Glomerular endothelial cell (primary cell): ENCODE measurements at regions not wholly inside any gene's neighbourhood (a gene's known extent, or its start where the extent isn't known, plus 50 kb on each side); places are given as distances from the start of the nearest gene placed in this dataset.

ENCODE experiments used
- DNase-seq: peaks from one replicate; pipeline ENCODE4 v3.0.0-alpha.2; 2011; ENCODE audit warnings: low read depth, low spot score; ENCODE audit errors: extremely low read depth

DNA sequence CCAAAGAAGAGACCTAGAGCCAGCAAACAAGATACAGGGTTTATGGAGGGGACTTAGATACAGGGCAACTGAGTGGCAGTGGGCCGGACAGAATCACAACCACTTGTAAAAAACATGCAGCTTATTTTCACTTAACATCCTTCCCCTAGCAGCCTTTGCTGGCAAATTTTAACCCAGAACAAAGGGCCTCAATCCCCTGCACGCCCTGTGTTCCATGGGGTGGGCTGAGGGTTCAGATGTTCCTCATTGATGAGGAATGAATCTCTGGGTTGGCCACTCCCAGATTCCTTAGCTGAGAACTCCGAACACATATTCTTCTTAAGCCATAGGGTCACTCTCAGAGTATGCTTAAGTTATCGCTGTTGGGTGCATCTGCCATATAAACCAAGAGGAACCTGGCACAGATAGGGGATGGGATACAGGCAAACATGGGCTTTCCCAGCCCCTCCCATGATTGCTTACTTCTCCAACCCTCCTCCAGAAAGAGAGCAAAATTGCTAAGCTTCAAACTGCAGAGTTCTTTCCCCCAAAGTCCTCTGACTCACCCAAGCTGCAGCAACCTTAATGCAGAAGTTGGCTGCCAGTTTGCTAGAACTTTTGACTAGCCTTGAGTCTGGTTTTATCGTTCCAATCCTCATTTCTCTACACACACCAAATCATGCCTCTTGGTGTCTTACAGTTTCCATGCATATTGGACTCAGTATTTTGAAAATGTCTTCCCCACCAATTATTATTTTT is 146.9 kb downstream of the CD47 start:
- no peak for DNase-seq

DNA sequence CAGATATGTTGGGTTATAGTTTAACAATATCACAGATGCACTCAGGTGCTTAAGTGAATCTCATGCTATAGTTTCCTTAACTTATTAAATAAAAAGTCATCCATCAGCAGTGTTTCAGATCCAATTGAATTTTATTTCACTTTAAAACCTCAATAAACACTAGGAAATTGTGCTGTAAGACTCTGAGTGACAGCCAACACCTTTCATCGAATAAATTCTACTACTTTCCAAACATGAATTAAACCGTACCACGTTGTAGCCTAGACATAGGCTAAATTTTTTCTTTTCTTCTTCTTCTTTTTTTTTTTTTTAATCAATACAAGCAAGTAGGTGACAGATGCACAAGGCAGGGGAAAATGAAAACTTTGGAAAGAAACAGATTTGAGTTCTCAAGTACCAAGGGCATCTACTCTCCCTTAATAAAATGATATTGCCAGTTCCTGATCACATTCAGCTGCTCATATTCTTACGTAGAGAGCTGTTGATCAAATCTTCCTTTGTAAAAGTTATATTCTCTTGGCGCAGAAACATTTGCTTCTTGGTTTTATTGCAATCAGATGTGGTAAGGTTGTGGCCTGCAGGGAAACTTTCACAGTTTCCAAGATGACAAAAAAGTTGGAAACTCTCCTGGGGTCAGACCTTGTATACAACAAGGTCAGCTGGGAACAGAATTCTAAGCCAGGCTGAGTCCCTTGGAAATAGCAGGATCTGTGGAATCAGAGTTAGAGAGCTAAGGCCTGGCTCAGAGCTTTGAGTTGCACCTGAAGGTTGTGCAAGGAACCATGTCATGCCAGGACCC is 147.7 kb downstream of the CD47 start:
- no peak for DNase-seq

DNA sequence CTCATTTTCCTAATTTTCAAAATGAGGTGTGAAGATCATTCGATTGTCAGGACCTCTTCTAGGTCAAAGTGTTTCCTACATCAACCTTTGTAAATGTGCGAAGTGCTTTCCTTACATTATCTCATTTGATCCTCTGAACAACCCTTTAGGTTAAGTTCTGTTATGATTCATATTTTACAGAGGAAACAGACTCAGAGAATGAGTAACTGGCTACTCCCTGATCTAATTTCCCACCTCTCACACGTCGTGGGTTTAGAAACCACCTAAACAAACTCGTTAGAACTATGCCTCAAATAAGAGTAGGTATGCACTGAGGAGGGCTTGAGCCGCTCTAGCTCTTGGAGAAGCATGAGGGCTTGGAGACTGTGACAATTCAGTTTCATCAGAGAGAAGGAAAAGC is 148.6 kb downstream of the CD47 start:
- no peak for DNase-seq

DNA sequence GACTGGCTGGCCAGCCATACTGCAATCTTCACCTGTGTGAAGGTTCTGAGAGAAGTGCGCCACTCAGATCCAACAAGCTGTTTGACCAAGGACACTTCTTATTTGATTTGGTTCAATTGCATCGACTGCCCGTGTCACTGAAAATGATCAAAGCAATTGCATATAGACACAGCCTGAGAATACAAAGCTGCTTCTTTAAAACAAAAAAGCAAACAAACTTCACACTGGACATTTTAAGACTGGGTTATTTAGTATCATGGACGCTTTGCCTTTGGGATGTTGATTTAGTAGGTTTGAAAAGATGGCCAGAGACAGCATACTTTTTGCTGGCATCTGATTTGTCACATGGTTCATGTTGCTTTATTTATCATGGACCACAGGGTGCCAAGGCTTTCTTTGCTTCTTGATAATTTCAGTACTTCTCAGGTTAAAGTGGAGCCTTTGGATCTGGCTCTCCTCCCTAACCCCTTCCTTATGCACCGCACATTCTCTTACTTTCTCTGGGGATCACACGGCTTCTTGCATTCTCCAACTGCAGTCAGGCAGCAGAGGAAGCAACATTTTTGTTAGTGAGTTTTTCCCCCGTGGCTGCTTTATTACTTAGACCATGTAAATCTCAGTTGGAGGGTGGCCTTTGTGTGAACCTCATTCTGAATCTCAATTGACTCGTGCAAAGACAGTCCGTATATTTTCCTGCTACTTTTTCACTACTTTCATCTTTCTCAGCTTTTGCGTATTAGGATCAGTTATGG is 151.0 kb downstream of the CD47 start:
- no peak for DNase-seq

DNA sequence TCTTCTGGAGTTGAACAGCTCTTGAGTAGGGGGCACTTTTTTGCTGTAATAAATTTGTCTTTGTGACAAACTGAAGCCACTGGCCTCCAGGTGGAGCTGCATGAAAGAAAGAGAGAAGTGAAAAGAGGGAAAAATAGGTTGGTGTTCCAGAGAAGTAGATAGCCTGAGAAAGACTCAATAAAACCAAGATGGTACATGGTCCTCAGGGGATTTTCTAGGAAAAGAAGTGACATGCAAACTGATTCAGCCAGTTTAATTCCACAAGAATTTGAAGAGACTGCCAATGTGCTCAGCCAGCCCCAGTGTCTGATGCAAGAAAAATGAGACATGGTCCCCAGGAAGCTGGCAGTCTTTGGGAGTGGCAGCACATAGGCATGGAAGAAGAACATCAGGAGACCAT is 152.7 kb downstream of the CD47 start:
- DNase-seq = no peak

DNA sequence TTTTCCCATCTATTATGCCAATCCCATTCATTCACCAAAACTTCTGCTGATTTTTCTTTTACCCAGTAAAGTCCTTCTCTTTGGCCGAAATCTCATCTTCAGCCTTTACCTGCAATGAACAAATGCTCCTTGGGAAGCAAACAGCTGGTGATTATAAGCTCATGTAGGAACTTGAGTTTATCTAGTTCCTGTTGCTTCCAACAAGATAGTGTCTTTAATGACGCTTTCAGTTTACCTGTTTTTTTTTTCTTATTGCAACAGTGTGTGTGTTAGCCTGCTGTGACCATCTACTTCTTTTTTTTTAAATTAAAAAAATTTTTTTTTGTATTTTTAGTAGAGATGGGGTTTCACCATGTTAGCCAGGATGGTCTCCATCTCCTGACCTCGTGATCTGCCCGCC is 156.0 kb downstream of the CD47 start:
- no peak for DNase-seq

DNA sequence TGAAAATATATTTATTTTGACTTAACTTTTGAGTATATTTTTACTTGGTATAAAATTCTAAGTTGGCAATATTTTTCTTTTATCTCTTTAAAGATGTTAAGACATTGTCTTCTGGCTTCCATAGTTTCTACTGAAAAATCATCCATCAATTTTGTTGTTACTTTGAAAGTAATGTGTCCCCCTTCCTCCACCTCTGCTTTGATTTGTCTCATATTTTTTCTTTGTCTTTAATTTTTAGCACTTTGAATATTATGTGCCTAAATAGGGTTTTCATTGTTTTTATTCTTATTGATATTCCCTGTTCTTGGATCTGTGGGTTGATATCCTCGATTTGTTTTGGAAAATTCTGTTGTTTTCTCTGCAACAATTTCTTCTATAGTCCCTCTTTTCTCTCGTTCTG is 157.4 kb downstream of the CD47 start:
- DNase-seq = no peak

DNA sequence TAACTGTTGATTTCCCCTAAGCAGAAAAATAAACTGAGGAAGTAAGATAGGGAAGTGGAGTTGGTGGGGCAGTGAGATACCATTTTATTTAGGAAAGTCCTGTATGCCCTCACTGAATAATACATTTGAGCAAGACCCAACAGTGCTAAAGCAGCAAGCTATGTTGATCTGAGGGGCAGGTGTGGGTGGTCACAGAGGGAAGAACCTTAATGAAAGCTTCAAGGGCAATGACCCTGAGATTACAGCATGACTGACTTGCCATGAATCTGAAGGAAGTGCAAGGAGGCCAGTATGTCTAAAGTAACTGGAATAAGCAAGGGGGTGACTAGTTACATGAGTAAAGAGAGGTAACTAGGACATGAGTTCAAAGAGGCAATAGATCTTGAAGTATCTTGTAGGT is 159.5 kb downstream of the CD47 start:
- DNase-seq = no peak

DNA sequence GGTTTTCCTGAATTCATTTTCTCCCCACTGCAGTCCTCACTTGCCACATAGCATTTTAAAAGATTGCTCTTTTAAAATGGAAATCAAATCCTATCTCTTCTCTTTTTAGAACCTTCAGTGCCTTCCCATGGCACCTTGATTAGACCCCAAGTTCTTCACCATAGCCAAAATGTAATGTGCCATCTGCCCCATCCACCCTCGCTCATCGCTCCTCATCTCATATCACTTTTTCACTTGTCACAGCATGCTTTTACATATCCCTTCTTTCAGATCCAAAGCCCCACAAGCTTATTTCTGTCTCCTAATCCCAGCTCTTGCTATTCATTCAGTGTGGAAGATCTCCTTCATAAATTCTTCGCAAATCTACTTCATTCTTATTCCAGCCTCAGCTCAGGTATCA is 161.7 kb downstream of the CD47 start:
- no peak for DNase-seq

DNA sequence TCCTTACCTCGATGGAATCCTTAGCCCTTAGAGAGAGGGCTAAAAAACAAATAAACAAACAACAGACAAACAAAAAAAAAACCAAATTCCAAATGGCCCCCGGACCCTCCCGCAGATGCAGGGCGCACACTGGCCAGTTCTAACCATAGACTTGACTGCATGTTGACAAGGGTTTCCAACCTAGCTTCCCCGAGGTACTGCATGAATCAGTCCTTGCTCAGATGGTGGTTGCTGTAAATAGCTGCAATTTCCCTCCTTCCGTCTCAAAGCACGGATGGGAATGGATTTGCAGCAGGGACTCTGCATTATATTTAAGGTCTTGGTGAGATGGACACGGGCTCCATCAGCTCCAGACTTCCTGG is 162.8 kb downstream of the CD47 start:
- no peak for DNase-seq

DNA sequence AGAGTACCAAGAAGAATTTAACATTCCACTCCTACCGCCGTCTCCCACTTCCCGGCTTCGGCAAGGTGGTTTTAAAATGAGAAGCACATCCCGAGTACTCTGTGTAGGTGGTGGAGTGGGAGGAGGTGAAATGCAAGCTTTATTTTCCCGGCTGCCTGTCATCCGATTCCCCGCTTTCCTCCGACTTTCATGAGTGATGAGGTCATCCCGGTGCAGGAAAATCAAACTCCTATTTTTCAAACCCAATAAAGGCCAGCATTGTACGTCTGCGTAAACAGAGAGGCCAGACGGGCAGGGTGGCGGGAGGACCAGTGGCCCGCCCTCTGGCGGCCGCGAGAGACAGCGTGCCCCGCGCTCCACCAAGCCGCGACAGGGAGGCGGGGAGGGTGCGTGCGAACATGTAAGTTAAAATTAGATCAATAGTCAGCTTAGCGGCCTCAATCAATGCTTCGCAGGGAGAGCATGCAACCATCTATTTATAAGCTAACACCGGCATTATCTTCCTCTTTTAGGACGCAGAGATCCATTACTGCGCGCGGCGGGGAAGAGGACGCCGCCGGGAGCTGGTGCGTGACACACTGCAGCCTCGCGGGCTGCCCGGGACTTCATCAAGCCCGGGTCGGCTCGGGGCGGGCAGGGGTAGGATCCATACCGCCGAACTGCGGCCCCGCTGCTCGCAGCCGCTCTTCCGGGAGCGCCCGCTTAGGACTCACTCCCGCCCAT is 163.3 kb downstream of the CD47 start:
- DNase-seq = no peak

DNA sequence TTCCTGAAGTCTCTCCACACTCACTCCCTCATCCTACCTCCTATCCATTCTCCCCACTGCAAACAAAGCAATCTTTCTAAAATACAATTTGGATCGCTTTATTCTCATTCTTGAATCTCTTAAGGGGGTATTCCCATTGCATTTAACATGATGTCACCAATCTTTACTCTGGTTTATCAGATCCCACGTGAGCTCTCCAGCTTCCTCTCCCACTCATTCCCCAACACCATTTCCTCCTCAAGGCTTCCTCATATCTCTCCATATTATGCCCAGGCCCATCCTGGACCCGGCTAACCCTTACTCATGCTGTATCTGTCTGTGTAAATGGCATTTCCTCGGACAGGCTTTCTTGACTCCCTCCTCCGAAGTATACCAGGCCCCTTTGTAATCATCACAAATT is 165.0 kb downstream of the CD47 start:
- no peak for DNase-seq

DNA sequence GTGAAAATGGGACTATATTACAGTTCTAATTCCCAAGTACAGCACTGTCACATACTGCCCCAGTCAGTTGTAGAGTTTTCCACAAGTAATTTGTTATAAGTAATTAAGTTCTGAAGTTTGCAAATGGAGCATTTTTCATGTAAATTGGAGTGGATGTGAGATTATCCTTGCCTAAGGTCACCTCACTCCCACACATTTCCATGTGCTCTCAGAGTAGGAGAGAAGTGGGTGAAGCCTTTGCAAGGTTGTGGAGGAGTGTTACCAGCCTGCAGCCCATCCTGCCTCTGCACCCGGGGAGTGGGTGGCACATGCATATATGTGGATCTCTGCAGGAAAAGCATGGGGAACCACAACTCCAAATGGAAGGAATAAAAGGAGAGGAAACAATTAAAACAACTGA is 169.8 kb downstream of the CD47 start:
- no peak for DNase-seq

DNA sequence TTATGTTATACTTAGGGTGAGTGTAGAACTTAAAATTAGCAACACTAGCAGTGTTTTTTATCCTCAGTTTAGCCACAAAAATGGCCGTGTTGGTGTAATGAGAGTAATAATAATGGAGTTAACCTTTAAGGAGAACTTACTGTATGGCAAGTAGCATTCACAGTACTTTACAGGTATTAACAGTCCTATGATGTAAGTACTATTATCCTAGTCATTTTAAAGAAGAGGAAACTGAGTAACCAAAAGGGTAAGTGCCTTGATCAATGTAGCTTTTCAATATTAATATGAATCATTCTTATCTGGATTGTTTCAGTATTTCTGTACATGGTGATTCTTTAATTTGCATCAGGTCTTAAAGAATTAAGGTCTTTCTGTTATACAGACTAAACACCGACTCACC is 170.3 kb downstream of the CD47 start:
- no peak for DNase-seq

DNA sequence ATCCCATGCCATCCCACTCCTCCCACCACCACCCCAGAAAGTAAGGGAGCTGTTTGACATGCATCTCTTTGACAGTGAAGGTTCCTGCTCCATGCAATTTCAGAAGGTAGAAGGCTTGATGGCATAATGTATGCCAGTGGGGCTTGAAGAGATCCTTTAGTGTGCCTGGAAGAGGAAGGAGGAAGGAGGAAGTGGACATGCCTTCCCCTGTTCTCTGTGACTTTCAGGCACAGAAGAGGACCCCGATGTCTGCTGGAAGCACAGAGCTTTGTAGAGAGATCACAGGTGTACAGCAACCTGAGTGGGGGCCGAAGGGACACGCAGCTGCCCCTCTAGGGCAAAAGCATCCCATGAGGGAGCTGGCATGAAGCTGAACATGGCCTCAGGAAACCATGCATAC is 171.6 kb downstream of the CD47 start:
- DNase-seq = no peak

DNA sequence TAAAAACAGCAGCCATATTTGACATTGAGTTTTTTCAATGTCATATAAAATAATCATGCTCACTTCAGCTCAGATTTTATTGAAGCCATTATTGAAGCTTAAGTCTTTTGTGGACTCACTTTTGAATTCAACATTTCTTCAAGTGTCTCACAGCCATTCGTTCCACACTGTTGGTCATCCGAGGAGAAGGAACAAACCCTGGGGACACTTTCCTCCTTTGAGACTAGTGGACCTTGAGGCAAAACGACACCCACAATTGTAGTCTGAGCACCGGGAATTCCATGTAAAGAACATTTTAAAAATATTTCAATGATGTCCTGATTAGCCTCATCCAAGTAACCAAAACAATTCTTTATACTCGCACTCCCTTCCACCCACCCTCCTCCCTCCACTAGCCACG is 174.7 kb downstream of the CD47 start:
- DNase-seq = no peak

DNA sequence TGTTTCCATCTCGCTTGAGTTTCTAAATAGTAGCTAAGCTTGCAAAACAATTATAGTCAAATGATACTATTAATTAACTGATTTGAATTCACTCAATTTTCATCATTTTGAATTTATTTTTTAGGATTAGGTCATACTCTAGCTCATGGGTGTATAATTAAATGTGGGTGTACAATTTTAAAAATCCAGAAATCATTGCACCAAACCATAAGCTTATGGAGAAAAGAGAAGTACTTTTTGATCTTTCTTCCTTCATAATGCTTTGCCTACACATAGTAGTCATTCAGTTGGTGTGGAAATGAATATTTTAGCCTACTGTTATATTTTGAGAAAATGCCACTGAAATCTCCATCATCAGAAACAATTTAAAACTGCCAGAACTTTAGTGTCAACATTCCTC is 175.1 kb downstream of the CD47 start:
- no peak for DNase-seq

DNA sequence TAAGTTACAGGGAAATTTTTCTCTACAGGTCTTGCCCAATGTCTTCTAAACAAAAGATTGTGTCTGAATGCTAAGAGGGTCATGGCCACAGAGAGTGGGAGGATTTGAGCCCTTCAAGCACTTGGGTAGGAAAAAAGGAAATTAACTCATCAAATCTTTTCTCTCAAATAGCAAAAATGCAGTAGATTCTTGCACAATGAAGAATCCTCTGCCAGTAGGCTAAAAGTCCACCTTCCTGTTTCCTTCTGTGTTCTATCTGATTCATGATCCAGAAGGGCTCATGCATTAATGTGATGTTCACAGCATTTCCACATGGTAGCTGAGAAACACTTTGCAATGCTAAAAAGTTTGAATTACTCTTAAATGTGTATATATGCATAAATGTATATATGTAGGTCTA is 177.1 kb downstream of the CD47 start:
- no peak for DNase-seq

DNA sequence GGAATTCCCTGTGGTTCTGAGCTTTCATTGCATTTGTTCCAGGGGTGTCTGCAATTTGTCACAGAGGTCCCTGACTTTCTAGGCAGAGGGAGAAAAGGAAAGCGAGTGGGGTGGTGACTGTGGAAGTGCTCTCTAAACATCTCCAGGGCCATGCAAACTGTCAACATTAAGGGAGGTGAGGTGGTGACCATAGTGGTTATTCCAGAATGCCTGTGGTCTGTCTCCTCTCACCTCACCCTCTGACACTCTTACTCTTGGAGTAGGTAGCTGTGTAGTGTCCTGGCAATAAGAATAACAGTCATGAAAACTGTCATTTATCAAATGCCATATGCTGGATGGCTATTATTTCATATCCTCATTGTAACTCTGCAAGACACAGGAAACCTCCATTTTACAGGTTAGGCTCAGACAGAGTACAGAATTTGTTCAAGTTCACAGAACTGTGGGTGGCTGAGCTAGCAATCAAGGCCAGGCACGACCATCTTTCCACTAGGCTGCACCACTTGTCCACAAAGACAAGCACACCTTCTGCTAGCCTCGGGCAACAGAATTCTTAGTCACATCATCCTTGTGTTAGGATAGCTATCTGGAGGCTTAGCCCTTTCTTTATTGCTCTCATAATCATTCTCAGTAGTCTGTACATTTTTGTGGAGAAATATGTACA is 179.4 kb downstream of the CD47 start:
- DNase-seq = no peak

DNA sequence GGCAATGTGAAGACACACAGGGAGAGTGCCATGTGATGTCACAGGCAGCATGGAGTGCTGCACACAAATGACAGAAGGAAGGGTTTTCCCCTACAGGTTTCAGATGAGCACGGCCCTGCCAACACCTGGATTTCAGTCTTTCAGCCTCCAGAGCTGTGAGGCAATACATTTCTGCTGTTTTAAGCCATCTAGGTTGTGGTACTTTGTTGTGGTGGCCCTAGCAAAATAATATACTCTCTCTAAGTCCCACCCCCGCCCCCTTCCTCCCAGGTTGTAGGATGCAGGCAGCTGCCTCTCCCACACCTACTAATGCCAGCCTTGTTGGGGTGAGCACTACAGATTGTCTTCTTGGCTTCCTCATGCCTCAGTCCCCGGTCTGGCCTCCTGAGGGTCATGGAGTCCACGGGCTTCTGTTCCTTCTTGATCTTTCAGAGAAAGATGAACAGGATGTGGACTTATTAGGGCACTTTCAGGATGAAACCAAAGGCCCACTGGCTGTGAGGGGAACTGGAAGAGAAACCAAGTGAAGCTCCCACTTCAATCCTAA is 180.0 kb downstream of the CD47 start:
- DNase-seq = no peak
